ENCODE measurements at regions not wholly inside any gene's neighbourhood (a gene's known extent, or its start where the extent isn't known, plus 50 kb on each side); places are given as distances from the start of the nearest gene placed in this dataset.

DNA sequence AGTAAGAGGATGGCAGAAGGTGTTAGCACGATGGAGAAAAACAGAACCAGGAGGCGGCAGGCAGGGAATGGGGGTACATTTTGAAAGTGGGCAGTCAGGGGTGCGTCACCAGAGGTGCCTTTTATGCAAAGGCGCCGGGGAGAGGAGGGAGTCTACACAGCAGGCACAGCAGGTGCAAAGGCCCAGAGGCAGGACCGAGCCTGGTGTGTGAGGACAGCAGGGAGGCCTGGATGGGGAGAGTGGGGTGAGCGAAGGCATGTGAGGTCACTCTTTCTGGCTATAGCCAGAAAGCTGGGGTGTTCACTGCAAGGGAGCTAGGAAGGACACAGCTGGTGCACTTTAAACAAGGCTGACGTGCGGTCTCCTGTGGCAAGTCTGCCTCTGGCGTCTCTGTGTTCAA is 65.0 kb downstream of the NCOR2 start:
- Histone ChIP-seq H3K27me3 (ENCODE audit: control insufficient read depth, low read length) (no peaks in the 10 kb centered on the region), H3K9me2 (replicated peaks; ENCODE audit: control insufficient read depth, low read length) (no peaks in the 10 kb centered on the region), H3K4me3 (ENCODE audit: low read length) (no peak overlapping the region), H3K36me3 (ENCODE audit: control insufficient read depth, low read length) (no peaks in the 10 kb centered on the region), H3K27ac (ENCODE audit: low read depth, low read length) (no peak overlapping the region), H4K20me1 (ENCODE audit: control insufficient read depth, insufficient read depth, low read depth, low read length) (peaks cover 9% of the 10 kb centered on the region), H3F3A (ENCODE audit: control insufficient read depth, insufficient read depth) (no peaks in the 10 kb centered on the region), H3K9me3 (ENCODE audit: control insufficient read depth, insufficient read depth, low read length) (no peaks in the 10 kb centered on the region), H3K4me2 (ENCODE audit: low read length) (no peak overlapping the region), H3K4me1 (ENCODE audit: control insufficient read depth, low read length) (no peaks in the 10 kb centered on the region), H3K79me2 (ENCODE audit: control insufficient read depth, low read length) (peaks cover 94% of the 10 kb centered on the region)
- TF ChIP-seq EZH2phosphoT487 (IDR thresholded peaks at IDR 0.05; ENCODE audit: borderline replicate concordance, low read length), result no peak
- TF ChIP-seq, protein P1, sequence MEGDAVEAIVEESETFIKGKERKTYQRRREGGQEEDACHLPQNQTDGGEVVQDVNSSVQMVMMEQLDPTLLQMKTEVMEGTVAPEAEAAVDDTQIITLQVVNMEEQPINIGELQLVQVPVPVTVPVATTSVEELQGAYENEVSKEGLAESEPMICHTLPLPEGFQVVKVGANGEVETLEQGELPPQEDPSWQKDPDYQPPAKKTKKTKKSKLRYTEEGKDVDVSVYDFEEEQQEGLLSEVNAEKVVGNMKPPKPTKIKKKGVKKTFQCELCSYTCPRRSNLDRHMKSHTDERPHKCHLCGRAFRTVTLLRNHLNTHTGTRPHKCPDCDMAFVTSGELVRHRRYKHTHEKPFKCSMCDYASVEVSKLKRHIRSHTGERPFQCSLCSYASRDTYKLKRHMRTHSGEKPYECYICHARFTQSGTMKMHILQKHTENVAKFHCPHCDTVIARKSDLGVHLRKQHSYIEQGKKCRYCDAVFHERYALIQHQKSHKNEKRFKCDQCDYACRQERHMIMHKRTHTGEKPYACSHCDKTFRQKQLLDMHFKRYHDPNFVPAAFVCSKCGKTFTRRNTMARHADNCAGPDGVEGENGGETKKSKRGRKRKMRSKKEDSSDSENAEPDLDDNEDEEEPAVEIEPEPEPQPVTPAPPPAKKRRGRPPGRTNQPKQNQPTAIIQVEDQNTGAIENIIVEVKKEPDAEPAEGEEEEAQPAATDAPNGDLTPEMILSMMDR (IDR thresholded peaks at IDR 0.05; ENCODE audit: low read depth, low read length, poor library complexity, severe bottlenecking), result no peak

DNA sequence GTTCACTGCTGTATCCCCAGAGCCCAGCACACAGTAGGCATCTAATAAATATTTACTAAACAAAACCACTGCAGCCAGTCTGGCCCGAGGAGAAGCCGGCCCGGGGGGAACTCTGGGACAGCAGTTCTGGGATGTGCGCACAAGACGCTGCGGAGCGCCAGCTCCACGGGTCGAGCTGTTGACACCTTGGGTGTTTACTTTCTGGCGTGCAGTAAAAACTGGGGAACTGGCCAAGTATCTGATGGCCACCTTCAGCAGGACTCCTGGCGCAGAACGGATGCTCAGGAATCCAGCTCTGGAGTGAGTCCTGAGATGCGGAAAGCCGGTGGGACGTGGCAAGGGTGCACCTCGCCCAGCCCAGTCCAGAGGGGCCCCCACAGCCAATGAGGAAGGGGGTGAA is 65.6 kb downstream of the NCOR2 start:
- Histone ChIP-seq H3K9me3 (ENCODE audit: control insufficient read depth, insufficient read depth, low read length) (no peaks in the 10 kb centered on the region), H3K27ac (ENCODE audit: low read depth, low read length) (no peak overlapping the region), H3K4me1 (ENCODE audit: control insufficient read depth, low read length) (no peaks in the 10 kb centered on the region), H3K27me3 (ENCODE audit: control insufficient read depth, low read length) (no peaks in the 10 kb centered on the region), H3K4me3 (ENCODE audit: low read length) (no peak overlapping the region), H3K79me2 (ENCODE audit: control insufficient read depth, low read length) (peaks cover 94% of the 10 kb centered on the region), H3K9me2 (replicated peaks; ENCODE audit: control insufficient read depth, low read length) (no peaks in the 10 kb centered on the region), H3F3A (ENCODE audit: control insufficient read depth, insufficient read depth) (no peaks in the 10 kb centered on the region), H3K4me2 (ENCODE audit: low read length) (no peak overlapping the region), H4K20me1 (ENCODE audit: control insufficient read depth, insufficient read depth, low read depth, low read length) (peaks cover 4% of the 10 kb centered on the region), H3K36me3 (ENCODE audit: control insufficient read depth, low read length) (no peaks in the 10 kb centered on the region)
- TF ChIP-seq, protein P1 (IDR thresholded peaks at IDR 0.05; ENCODE audit: low read depth, low read length, poor library complexity, severe bottlenecking), result no peak
- TF ChIP-seq EZH2phosphoT487 (IDR thresholded peaks at IDR 0.05; ENCODE audit: borderline replicate concordance, low read length), result no peak

DNA sequence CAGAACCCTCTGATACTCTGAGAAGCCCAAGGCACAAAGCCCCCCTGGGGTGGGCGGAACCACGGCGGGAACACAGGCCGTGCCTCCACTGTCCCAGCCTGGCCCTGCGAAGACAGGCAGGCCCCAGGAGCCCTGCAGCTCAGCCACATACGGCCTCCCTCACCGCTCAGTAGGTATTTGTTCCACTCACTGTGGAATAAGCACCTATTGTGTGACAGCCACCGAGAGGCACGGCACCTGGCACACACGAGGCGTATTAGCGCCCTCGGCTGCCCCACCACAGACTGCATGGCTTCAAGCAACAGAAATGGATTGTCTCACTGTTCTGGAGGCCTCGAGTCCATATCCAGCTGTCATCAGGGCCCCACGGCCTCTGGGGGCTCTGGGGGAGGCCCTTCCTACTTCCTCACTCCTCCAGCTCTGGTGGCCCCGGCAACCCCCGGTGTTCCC is 66.3 kb downstream of the NCOR2 start:
- Histone ChIP-seq H3K27me3 (ENCODE audit: control insufficient read depth, low read length) (no peaks in the 10 kb centered on the region), H3K9me3 (ENCODE audit: control insufficient read depth, insufficient read depth, low read length) (no peaks in the 10 kb centered on the region), H3K27ac (ENCODE audit: low read depth, low read length) (no peak overlapping the region), H3F3A (ENCODE audit: control insufficient read depth, insufficient read depth) (no peaks in the 10 kb centered on the region), H3K79me2 (ENCODE audit: control insufficient read depth, low read length) (peaks cover 94% of the 10 kb centered on the region), H3K4me1 (ENCODE audit: control insufficient read depth, low read length) (no peaks in the 10 kb centered on the region), H3K4me2 (ENCODE audit: low read length) (no peak overlapping the region), H4K20me1 (ENCODE audit: control insufficient read depth, insufficient read depth, low read depth, low read length) (peaks cover 7% of the 10 kb centered on the region), H3K9me2 (replicated peaks; ENCODE audit: control insufficient read depth, low read length) (no peaks in the 10 kb centered on the region), H3K4me3 (ENCODE audit: low read length) (no peak overlapping the region), H3K36me3 (ENCODE audit: control insufficient read depth, low read length) (no peaks in the 10 kb centered on the region)
- TF ChIP-seq, protein P1 (IDR thresholded peaks at IDR 0.05; ENCODE audit: low read depth, low read length, poor library complexity, severe bottlenecking), result no peak
- TF ChIP-seq EZH2phosphoT487 (IDR thresholded peaks at IDR 0.05; ENCODE audit: borderline replicate concordance, low read length), result no peak

DNA sequence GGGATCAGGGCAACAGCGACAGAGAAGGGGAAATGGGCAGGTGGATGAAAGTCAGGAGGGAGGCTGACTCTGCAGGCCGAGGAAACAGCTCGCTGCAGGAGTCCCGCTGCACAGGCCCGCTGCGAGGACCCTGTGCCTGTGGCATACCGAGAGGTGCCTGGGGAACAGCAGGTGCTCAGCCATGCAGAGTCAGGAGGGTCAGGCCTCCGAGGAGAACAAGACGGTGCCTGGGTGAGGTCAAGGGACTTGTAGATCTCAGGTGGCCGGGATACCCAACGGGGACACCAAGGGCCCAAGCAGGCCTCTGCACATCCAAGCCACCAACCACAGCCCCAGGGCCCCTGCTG is 67.5 kb downstream of the NCOR2 start:
- no peaks in the 10 kb centered on the region for H3K9me3 ChIP-seq (ENCODE audit: control insufficient read depth, insufficient read depth, low read length)
- no peak for TF ChIP-seq EZH2phosphoT487 (IDR thresholded peaks at IDR 0.05; ENCODE audit: borderline replicate concordance, low read length)
- TF ChIP-seq, protein P1 (IDR thresholded peaks at IDR 0.05; ENCODE audit: low read depth, low read length, poor library complexity, severe bottlenecking), result no peak
- H3K9me2 ChIP-seq (replicated peaks; ENCODE audit: control insufficient read depth, low read length), result no peaks in the 10 kb centered on the region
- H3K27ac ChIP-seq (ENCODE audit: low read depth, low read length), result no peak overlapping the region
- peaks cover 10% of the 10 kb centered on the region for H4K20me1 ChIP-seq (ENCODE audit: control insufficient read depth, insufficient read depth, low read depth, low read length)
- no peaks in the 10 kb centered on the region for H3F3A ChIP-seq (ENCODE audit: control insufficient read depth, insufficient read depth)
- peaks cover 86% of the 10 kb centered on the region for H3K79me2 ChIP-seq (ENCODE audit: control insufficient read depth, low read length)
- no peak overlapping the region for H3K4me3 ChIP-seq (ENCODE audit: low read length)
- peaks cover 2% of the 10 kb centered on the region for H3K36me3 ChIP-seq (ENCODE audit: control insufficient read depth, low read length)
- H3K4me1 ChIP-seq (ENCODE audit: control insufficient read depth, low read length), result peaks cover 2% of the 10 kb centered on the region
- no peak overlapping the region for H3K4me2 ChIP-seq (ENCODE audit: low read length)
- no peaks in the 10 kb centered on the region for H3K27me3 ChIP-seq (ENCODE audit: control insufficient read depth, low read length)
